Testis (tissue), 2 donors: ENCODE measurements at regions not wholly inside any gene's neighbourhood (a gene's known extent, or its start where the extent isn't known, plus 50 kb on each side); places are given as distances from the start of the nearest gene placed in this dataset.

ENCODE experiments used
- CTCF ChIP-seq, 3 experiments: fragments of 450-650 bp in 2 of 3; fragments of 200-600 bp in 1 of 3; sonication (generic) in 1 of 3; IDR thresholded peaks; one replicate each; pipeline ENCODE4 v1.5.1; 2016 to 2019; ENCODE audit warnings: antibody characterized with exemption in 3 of 3, mild to moderate bottlenecking in 2 of 3, moderate library complexity in 1 of 3
- POLR2A ChIP-seq: fragments of 450-650 bp; IDR thresholded peaks from one replicate; pipeline ENCODE4 v1.6.1; 2017; ENCODE audit warnings: antibody characterized with exemption, mild to moderate bottlenecking, moderate library complexity

- TF ChIP-seq POLR2A (no peak), CTCF (IDR thresholded peaks at IDR 0.05) (no peak)
Observed at GRCh38 chr2:62425684-62426083, 80.3 kb downstream of the TMEM17 start.
